Activated naive CD4-positive, alpha-beta T cell treated with anti-CD3 and anti-CD28 coated beads, Interleukin-2, amount 50 U/mL, for 24 hours (primary cell): ENCODE measurements at regions not wholly inside any gene's neighbourhood (a gene's known extent, or its start where the extent isn't known, plus 50 kb on each side); places are given as distances from the start of the nearest gene placed in this dataset.
A peak's percentile ranks its signal among the peaks of the same experiment; 100 is the strongest.

Experiments
- H3K27ac Mint-ChIP-seq: one replicate; pipeline ENCODE4 v1.8.0; 2021; ENCODE audit warnings: mild to moderate bottlenecking, mixed read lengths
- H3K27me3 Mint-ChIP-seq: one replicate; pipeline ENCODE4 v1.8.0; 2021; ENCODE audit warnings: mixed read lengths
- H3K36me3 Mint-ChIP-seq: one replicate; pipeline ENCODE4 v1.8.0; 2021; ENCODE audit warnings: mixed read lengths
- H3K4me1 Mint-ChIP-seq: one replicate; pipeline ENCODE4 v1.8.0; 2021; ENCODE audit warnings: mixed read lengths
- H3K4me3 Mint-ChIP-seq: one replicate; pipeline ENCODE4 v1.8.0; 2021; ENCODE audit warnings: mild to moderate bottlenecking, mixed read lengths
- H3K9me3 Mint-ChIP-seq: one replicate; pipeline ENCODE4 v1.8.0; 2021; ENCODE audit warnings: mixed read lengths

- no peaks in the 10 kb centered on the region for H3K9me3 Mint-ChIP-seq
- no peak overlapping the region for H3K27ac Mint-ChIP-seq
- H3K36me3 Mint-ChIP-seq = peaks cover 3% of the 10 kb centered on the region
- no peaks in the 10 kb centered on the region for H3K4me1 Mint-ChIP-seq
- H3K4me3 Mint-ChIP-seq = no peak overlapping the region
- H3K27me3 Mint-ChIP-seq = no peaks in the 10 kb centered on the region
These were observed 83.9 kb downstream of the SOD2 start for GRCh38 chr6:159608961-159609651.

GRCh38 chr6:159606786-159607185 is 86.3 kb downstream of the SOD2 start:
- H3K9me3 Mint-ChIP-seq = no peaks in the 10 kb centered on the region
- no peak overlapping the region for H3K4me3 Mint-ChIP-seq
- H3K27me3 Mint-ChIP-seq = peaks cover 5% of the 10 kb centered on the region
- no peaks in the 10 kb centered on the region for H3K36me3 Mint-ChIP-seq
- no peaks in the 10 kb centered on the region for H3K4me1 Mint-ChIP-seq
- no peak overlapping the region for H3K27ac Mint-ChIP-seq

GRCh38 chr6:159604443-159604956 is 88.5 kb downstream of the SOD2 start:
- peaks cover 5% of the 10 kb centered on the region for H3K27me3 Mint-ChIP-seq
- no peaks in the 10 kb centered on the region for H3K36me3 Mint-ChIP-seq
- no peaks in the 10 kb centered on the region for H3K4me1 Mint-ChIP-seq
- no peak overlapping the region for H3K27ac Mint-ChIP-seq
- no peaks in the 10 kb centered on the region for H3K9me3 Mint-ChIP-seq
- H3K4me3 Mint-ChIP-seq = no peak overlapping the region

GRCh38 chr6:159602431-159603041 is 90.5 kb downstream of the SOD2 start:
- no peaks in the 10 kb centered on the region for H3K36me3 Mint-ChIP-seq
- H3K27ac Mint-ChIP-seq = no peak overlapping the region
- H3K9me3 Mint-ChIP-seq = no peaks in the 10 kb centered on the region
- no peak overlapping the region for H3K4me3 Mint-ChIP-seq
- H3K27me3 Mint-ChIP-seq = peaks cover 5% of the 10 kb centered on the region
- no peaks in the 10 kb centered on the region for H3K4me1 Mint-ChIP-seq

DNA sequence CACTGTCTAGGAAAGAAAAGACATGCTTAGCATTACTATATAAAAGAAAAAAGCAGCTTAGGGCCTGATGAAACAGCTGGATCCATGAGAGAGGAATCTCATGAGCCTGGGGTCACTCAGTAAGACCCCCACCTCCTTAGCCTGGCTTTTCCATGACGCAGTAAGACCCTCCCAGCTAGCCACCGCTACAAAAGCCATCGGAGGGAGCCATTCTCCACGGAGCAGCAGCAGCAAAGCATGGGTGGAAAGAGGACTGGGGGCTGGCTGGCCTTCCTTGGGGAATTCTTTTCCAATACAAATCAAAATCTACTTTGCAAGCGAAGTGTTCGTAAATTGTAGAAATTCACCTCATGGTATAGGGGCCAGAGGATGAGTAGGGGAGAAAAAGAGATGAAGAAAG is 91.8 kb downstream of the SOD2 start:
- peaks cover 5% of the 10 kb centered on the region for H3K27me3 Mint-ChIP-seq

GRCh38 chr6:159595173-159595572 is 97.9 kb downstream of the SOD2 start:
- H3K27ac Mint-ChIP-seq = peak overlapping the region; percentile 94
- no peaks in the 10 kb centered on the region for H3K27me3 Mint-ChIP-seq
- H3K36me3 Mint-ChIP-seq = no peaks in the 10 kb centered on the region
- peak overlapping the region; percentile 62 for H3K4me3 Mint-ChIP-seq
- H3K4me1 Mint-ChIP-seq = peaks cover 10% of the 10 kb centered on the region
- H3K9me3 Mint-ChIP-seq = no peaks in the 10 kb centered on the region

More for the DNA sequence above, 91.8 kb downstream of the SOD2 start:
- no peaks in the 10 kb centered on the region for H3K36me3 Mint-ChIP-seq
- H3K4me1 Mint-ChIP-seq = no peaks in the 10 kb centered on the region
- H3K9me3 Mint-ChIP-seq = no peaks in the 10 kb centered on the region
- no peak overlapping the region for H3K4me3 Mint-ChIP-seq
- H3K27ac Mint-ChIP-seq = no peak overlapping the region

DNA sequence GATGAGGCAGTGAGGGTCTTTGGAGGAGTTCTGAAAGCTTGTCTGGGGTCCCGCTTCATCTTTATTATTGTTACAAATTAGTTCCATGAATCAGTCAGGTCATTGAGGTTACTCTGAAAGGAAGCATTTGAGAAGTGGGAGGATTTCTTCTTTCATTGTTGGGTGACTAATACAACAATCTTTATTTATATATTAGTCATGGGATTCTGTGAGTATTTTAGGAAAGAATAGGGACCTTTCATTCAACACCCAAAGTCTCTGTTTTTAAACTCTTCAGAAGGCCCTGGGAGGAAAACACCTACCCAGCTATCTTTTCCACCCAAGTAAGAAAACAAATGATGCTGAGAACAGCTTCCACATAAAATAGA is 98.3 kb downstream of the SOD2 start:
- peak overlapping the region; percentile 94 for H3K27ac Mint-ChIP-seq
- peaks cover 10% of the 10 kb centered on the region for H3K4me1 Mint-ChIP-seq
- no peaks in the 10 kb centered on the region for H3K36me3 Mint-ChIP-seq
- peak overlapping the region; percentile 62 for H3K4me3 Mint-ChIP-seq
- H3K9me3 Mint-ChIP-seq = no peaks in the 10 kb centered on the region
- H3K27me3 Mint-ChIP-seq = no peaks in the 10 kb centered on the region

- Mint-ChIP-seq H3K4me3 (no peak overlapping the region), H3K27ac (peak overlapping the region; percentile 74), H3K27me3 (no peaks in the 10 kb centered on the region), H3K9me3 (no peaks in the 10 kb centered on the region), H3K4me1 (peaks cover 10% of the 10 kb centered on the region), H3K36me3 (no peaks in the 10 kb centered on the region)
These were observed 98.8 kb downstream of the SOD2 start for GRCh38 chr6:159594106-159594749.

DNA sequence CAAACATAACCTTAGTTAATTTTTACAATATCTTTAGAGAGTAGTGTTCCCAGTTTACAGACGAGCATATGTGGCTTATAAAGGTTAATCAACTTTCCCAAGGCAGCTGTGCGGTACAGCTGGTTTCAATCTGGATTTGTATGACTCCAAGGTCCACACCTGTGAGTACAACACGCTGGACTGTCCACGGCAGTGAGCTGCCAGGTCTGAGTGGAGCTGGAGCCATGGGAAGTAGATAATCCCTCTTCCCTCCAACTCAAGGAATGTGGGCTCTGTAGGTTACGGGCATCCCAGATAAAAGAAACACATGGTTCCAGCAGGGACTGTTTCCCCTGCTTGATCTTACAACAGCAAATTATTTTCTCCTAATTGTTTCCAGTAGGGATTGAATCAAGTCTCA is 102.2 kb downstream of the SOD2 start:
- Mint-ChIP-seq H3K9me3 (no peaks in the 10 kb centered on the region), H3K36me3 (no peaks in the 10 kb centered on the region), H3K27ac (no peak overlapping the region), H3K4me3 (no peak overlapping the region), H3K4me1 (peaks cover 10% of the 10 kb centered on the region), H3K27me3 (no peaks in the 10 kb centered on the region)

GRCh38 chr6:159586684-159587083 is 106.4 kb downstream of the SOD2 start:
- peaks cover under 1% of the 10 kb centered on the region for H3K9me3 Mint-ChIP-seq
- no peak overlapping the region for H3K27ac Mint-ChIP-seq
- H3K4me3 Mint-ChIP-seq = no peak overlapping the region
- no peaks in the 10 kb centered on the region for H3K4me1 Mint-ChIP-seq
- peaks cover 2% of the 10 kb centered on the region for H3K27me3 Mint-ChIP-seq
- H3K36me3 Mint-ChIP-seq = no peaks in the 10 kb centered on the region

DNA sequence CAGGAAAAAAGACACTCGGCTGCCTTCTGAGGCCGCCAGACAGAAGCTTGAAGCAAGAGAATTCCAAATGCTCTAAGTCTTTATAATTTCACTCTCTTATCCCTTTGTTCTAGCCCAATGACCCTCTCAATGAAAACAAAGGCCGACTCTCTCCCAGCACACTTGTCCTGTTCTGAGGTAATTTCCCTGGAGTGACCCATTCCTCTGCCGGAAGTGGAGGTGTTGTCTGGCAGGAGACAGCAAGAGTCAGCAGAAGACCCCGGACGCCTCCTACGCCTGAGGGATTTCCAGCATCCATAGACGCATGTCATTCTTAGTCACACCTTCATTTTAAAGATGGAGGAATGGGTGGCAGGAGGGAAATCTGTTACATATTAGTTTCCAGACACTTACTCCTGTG is 110.3 kb downstream of the SOD2 start:
- no peaks in the 10 kb centered on the region for H3K36me3 Mint-ChIP-seq
- peaks cover 9% of the 10 kb centered on the region for H3K9me3 Mint-ChIP-seq
- no peaks in the 10 kb centered on the region for H3K4me1 Mint-ChIP-seq
- no peak overlapping the region for H3K4me3 Mint-ChIP-seq
- H3K27ac Mint-ChIP-seq = no peak overlapping the region
- peaks cover 11% of the 10 kb centered on the region for H3K27me3 Mint-ChIP-seq

GRCh38 chr6:159578629-159579028 is 114.4 kb downstream of the SOD2 start:
- Mint-ChIP-seq H3K27ac (no peak overlapping the region), H3K9me3 (peaks cover 9% of the 10 kb centered on the region), H3K4me1 (no peaks in the 10 kb centered on the region), H3K4me3 (no peak overlapping the region), H3K36me3 (no peaks in the 10 kb centered on the region), H3K27me3 (peaks cover 19% of the 10 kb centered on the region)

GRCh38 chr6:159577564-159577963 is 115.5 kb downstream of the SOD2 start:
- peaks cover 9% of the 10 kb centered on the region for H3K9me3 Mint-ChIP-seq
- H3K36me3 Mint-ChIP-seq = no peaks in the 10 kb centered on the region
- H3K4me3 Mint-ChIP-seq = no peak overlapping the region
- H3K4me1 Mint-ChIP-seq = no peaks in the 10 kb centered on the region
- H3K27ac Mint-ChIP-seq = no peak overlapping the region
- peaks cover 19% of the 10 kb centered on the region for H3K27me3 Mint-ChIP-seq

DNA sequence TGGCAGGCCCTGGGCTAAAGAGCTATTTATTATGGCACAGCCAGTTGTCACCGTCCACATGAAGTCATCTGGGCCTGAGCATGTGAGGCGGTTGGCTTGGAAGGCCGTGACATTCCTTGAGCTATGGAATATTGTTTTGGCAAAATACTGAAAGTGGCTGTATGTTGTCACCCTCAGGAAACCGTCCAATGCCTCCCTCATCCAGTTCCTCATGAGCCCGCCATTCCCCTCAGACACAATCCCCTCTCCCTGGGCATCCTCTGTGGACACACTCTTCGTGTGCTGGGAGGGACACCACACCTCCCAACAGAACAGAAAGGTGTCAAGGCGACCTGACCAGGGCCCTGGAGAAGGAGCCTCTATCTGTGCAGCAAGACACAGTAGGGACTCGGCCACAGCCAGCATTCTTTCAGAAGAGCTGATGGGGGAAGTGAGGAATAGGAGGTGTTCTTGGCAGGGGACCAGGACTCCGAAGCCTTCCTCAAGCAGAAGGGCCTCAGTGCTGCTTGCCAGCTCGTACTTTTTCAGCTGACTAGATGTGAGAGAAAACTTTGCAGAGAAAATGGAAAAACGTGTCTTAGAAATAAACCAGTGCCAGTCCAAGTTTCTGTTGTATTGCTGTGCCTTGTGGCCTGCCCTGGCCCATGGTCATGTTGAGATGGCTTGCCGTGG is 120.5 kb downstream of the SOD2 start:
- Mint-ChIP-seq H3K27ac (no peak overlapping the region), H3K9me3 (peaks cover 15% of the 10 kb centered on the region), H3K27me3 (peaks cover 9% of the 10 kb centered on the region), H3K36me3 (peaks cover 4% of the 10 kb centered on the region), H3K4me1 (no peaks in the 10 kb centered on the region), H3K4me3 (no peak overlapping the region)

DNA sequence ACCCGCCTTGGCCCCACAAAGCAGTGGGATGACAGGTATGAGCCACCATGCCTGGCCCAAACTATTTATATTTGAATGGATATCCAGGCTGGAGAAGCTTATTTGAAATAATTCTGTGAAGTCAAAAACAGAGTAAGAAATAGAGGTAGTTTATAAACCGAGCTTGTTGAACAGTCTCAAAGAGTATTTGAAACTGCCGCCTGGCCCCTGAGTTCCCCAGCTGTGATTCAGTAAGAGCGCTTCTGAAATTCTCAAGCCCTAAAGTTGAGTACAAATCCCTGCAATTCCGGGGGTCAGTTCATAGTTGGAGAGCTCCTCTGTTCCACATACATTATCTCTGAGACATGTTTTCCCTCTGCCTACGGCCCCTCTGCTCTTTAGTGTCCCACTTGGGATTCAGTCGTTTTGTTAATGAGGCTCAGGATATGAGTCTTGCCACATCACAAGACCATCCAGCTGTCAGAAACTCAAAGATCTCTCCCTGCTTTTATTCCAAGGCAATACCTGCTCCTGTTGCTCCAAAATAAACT is 127.8 kb downstream of the SOD2 start:
- Mint-ChIP-seq H3K27me3 (no peaks in the 10 kb centered on the region), H3K4me3 (no peak overlapping the region), H3K36me3 (peaks cover 3% of the 10 kb centered on the region), H3K27ac (no peak overlapping the region), H3K9me3 (peaks cover 5% of the 10 kb centered on the region), H3K4me1 (no peaks in the 10 kb centered on the region)
